Ishikawa (cell line): ENCODE measurements at regions not wholly inside any gene's neighbourhood (a gene's known extent, or its start where the extent isn't known, plus 50 kb on each side); places are given as distances from the start of the nearest gene placed in this dataset.

Experiments used
- CEBPB ChIP-seq: IDR thresholded peaks from 2 replicates; pipeline ENCODE4 v1.6.1; 2012
- EP300 ChIP-seq: IDR thresholded peaks from 2 replicates; pipeline ENCODE4 v1.6.1; 2012; ENCODE audit warnings: borderline replicate concordance
- NFIC ChIP-seq: IDR thresholded peaks from 2 replicates; pipeline ENCODE4 v1.6.1; 2012
- RAD21 ChIP-seq: IDR thresholded peaks from 2 replicates; pipeline ENCODE4 v1.6.1; 2012; ENCODE audit warnings: low read depth
- TAF1 ChIP-seq: IDR thresholded peaks from 2 replicates; pipeline ENCODE4 v1.6.1; 2012; ENCODE audit warnings: low read depth, mild to moderate bottlenecking
- TCF12 ChIP-seq: IDR thresholded peaks from 2 replicates; pipeline ENCODE4 v1.6.1; 2012; ENCODE audit warnings: low read depth
- TEAD4 ChIP-seq: IDR thresholded peaks from 2 replicates; pipeline ENCODE4 v1.6.1; 2012
- YY1 ChIP-seq: IDR thresholded peaks from 2 replicates; pipeline ENCODE4 v1.6.1; 2012; ENCODE audit warnings: low read depth
- ZBTB7A ChIP-seq: IDR thresholded peaks from 2 replicates; pipeline ENCODE4 v1.6.1; 2012; ENCODE audit warnings: low read depth
- TF ChIP-seq, protein P1 (sequence below): IDR thresholded peaks from 2 replicates; pipeline ENCODE4 v1.6.1; 2012
- TF ChIP-seq, protein P2 (sequence below): IDR thresholded peaks from 2 replicates; pipeline ENCODE4 v1.6.1; 2012; ENCODE audit warnings: low read depth, mild to moderate bottlenecking
- TF ChIP-seq, protein P3 (sequence below): IDR thresholded peaks from 2 replicates; pipeline ENCODE4 v1.6.1; 2012

DNA sequence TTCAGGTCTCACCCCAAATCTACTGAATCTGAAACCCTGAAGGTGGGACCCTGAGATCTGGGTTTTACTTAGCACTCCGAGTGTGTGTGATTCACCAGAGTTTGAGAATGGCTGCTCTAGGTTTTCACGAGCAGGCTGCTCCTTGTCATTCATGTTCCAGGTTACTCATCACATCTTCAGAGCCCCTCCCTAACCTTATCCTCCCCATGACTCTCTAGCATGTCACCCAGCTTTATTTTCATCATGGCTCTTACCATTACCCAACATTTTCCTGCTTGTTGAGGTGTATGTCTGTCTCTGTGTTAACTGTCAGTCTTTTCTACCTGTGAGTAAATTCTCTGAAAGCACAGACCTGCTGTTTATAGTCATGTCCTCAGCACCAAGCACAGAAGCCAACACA lies 319.2 kb downstream of the NSG2 start:
- no peak for TF ChIP-seq TCF12
- no peak for TF ChIP-seq NFIC
- TF ChIP-seq, protein P1, sequence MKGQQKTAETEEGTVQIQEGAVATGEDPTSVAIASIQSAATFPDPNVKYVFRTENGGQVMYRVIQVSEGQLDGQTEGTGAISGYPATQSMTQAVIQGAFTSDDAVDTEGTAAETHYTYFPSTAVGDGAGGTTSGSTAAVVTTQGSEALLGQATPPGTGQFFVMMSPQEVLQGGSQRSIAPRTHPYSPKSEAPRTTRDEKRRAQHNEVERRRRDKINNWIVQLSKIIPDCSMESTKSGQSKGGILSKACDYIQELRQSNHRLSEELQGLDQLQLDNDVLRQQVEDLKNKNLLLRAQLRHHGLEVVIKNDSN: no peak
- TF ChIP-seq, protein P2, sequence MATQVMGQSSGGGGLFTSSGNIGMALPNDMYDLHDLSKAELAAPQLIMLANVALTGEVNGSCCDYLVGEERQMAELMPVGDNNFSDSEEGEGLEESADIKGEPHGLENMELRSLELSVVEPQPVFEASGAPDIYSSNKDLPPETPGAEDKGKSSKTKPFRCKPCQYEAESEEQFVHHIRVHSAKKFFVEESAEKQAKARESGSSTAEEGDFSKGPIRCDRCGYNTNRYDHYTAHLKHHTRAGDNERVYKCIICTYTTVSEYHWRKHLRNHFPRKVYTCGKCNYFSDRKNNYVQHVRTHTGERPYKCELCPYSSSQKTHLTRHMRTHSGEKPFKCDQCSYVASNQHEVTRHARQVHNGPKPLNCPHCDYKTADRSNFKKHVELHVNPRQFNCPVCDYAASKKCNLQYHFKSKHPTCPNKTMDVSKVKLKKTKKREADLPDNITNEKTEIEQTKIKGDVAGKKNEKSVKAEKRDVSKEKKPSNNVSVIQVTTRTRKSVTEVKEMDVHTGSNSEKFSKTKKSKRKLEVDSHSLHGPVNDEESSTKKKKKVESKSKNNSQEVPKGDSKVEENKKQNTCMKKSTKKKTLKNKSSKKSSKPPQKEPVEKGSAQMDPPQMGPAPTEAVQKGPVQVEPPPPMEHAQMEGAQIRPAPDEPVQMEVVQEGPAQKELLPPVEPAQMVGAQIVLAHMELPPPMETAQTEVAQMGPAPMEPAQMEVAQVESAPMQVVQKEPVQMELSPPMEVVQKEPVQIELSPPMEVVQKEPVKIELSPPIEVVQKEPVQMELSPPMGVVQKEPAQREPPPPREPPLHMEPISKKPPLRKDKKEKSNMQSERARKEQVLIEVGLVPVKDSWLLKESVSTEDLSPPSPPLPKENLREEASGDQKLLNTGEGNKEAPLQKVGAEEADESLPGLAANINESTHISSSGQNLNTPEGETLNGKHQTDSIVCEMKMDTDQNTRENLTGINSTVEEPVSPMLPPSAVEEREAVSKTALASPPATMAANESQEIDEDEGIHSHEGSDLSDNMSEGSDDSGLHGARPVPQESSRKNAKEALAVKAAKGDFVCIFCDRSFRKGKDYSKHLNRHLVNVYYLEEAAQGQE: no peak
- TF ChIP-seq, protein P3, sequence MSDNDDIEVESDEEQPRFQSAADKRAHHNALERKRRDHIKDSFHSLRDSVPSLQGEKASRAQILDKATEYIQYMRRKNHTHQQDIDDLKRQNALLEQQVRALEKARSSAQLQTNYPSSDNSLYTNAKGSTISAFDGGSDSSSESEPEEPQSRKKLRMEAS: no peak
- TF ChIP-seq EP300: no peak
- no peak for TF ChIP-seq CEBPB
- no peak for TF ChIP-seq YY1
- TF ChIP-seq TAF1: no peak
- no peak for TF ChIP-seq TEAD4
- TF ChIP-seq RAD21: no peak
- TF ChIP-seq ZBTB7A: no peak
